ENCODE measurements at regions not wholly inside any gene's neighbourhood (a gene's known extent, or its start where the extent isn't known, plus 50 kb on each side); places are given as distances from the start of the nearest gene placed in this dataset.

DNA sequence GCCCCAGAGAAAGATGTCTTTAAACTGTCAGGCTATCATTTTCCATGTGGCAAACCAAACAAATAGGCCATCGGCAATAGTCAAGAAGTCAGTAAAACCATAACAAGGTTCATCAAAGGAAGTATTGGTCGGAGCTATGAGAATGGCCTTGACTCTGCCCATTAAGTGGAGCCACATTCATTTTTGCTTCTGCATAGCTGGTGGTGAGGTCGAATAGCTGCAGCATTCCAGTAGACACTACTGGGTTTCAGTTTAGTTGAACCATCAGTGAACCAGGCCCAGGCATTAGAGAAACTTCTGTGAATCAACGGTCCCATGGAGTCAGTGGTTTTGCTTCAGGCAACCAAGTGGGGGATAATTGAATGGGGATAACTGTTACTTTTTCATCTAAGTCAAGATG is 92.0 kb upstream of the MED14 start:
- Histone ChIP-seq H3K9me3 (no peaks in the 10 kb centered on the region), H3K4me1 (no peaks in the 10 kb centered on the region), H3K27ac (no peak overlapping the region), H3K36me3 (no peaks in the 10 kb centered on the region), H3K4me3 (no peak overlapping the region), H3K27me3 (no peaks in the 10 kb centered on the region)
- no peak for DNase-seq (ENCODE audit: extremely low spot score in 2 of 2)
- no peak for TF ChIP-seq POLR2AphosphoS5 (IDR thresholded peaks at IDR 0.05; ENCODE audit: insufficient read depth in 1 of 2, low read depth in 1 of 2)
- TF ChIP-seq CTCF (IDR thresholded peaks at IDR 0.05), result no peak
- no peak for TF ChIP-seq POLR2A (IDR thresholded peaks at IDR 0.05)
- intact Hi-C loops (cut with DNase I), result no loop called here

DNA sequence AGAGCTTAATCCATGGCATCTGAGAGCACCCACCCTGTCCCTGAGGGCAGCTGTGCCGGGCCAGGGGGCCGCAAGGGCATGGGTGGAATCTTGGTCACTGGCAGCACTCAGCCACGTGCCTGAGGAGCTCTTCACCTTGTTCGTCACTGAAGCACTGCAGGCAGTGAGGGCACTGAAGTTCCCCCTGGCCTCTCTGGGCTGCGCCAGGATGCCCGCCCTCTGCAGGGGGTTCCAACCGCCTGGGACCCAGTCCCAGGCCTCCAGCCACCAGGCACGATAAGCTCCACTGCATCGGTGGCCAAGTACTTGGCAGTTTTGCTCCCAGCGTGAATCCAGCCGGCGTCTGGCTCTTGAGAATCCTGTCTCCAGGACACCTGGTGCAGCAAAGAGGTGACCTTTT is 96.4 kb upstream of the MED14 start:
- Histone ChIP-seq H3K4me3 (no peak overlapping the region), H3K9me3 (no peaks in the 10 kb centered on the region), H3K4me1 (no peaks in the 10 kb centered on the region), H3K36me3 (no peaks in the 10 kb centered on the region), H3K27me3 (no peaks in the 10 kb centered on the region), H3K27ac (no peak overlapping the region)
- intact Hi-C loops (cut with DNase I), result no loop called here
- TF ChIP-seq CTCF (IDR thresholded peaks at IDR 0.05) (no peak), POLR2A (IDR thresholded peaks at IDR 0.05) (no peak), POLR2AphosphoS5 (IDR thresholded peaks at IDR 0.05; ENCODE audit: insufficient read depth in 1 of 2, low read depth in 1 of 2) (no peak)
- no peak for DNase-seq (ENCODE audit: extremely low spot score in 2 of 2)

DNA sequence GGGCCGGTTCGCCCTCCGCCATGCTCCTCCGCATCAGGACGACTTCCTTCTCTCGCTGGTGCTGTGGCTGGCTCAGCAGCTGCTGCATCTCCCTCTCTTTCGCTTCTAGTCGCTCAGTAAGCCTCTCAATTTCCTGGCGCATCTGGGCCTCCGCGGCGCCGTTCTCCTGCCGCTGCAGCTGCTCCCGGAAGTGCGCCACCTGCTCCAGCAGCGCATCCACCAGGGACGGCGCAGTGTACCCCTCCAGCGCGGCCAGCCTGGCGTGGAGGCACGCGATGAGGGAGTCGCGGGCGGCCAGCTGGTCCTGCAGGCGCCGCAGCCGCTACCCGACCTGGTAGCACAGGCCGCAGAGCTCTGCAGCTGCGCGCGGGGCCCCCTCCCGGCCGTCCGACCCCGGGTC is 97.4 kb upstream of the MED14 start:
- Histone ChIP-seq H3K27me3 (no peaks in the 10 kb centered on the region), H3K36me3 (no peaks in the 10 kb centered on the region), H3K4me1 (no peaks in the 10 kb centered on the region), H3K4me3 (no peak overlapping the region), H3K9me3 (no peaks in the 10 kb centered on the region), H3K27ac (no peak overlapping the region)
- intact Hi-C loops (cut with DNase I), result no loop called here
- TF ChIP-seq CTCF (IDR thresholded peaks at IDR 0.05) (no peak), POLR2AphosphoS5 (IDR thresholded peaks at IDR 0.05; ENCODE audit: insufficient read depth in 1 of 2, low read depth in 1 of 2) (no peak), POLR2A (IDR thresholded peaks at IDR 0.05) (no peak)
- no peak for DNase-seq (ENCODE audit: extremely low spot score in 2 of 2)

DNA sequence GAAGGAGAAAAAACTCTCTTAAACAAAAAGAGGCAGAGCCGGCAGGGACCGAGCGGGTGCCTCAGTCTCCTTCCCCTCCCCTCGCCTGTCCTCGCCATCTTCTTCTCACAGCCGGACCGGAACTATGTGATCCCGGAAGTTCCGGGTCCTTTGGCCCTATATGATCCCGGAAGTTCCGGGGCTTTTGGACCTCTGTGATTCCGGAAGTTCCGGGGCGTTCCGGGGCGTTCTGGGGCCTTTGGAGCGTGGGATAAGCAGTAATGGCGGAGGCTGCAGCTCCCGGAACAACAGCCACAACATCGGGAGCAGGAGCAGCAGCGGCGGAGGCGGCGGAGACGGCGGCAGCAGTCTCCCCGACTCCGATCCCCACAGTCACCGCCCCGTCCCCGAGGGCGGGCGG is 98.9 kb upstream of the MED14 start:
- Histone ChIP-seq H3K4me1 (no peaks in the 10 kb centered on the region), H3K9me3 (no peaks in the 10 kb centered on the region), H3K36me3 (no peaks in the 10 kb centered on the region), H3K27ac (no peak overlapping the region), H3K4me3 (no peak overlapping the region), H3K27me3 (no peaks in the 10 kb centered on the region)
- no peak for DNase-seq (ENCODE audit: extremely low spot score in 2 of 2)
- TF ChIP-seq POLR2A (IDR thresholded peaks at IDR 0.05) (no peak), CTCF (IDR thresholded peaks at IDR 0.05) (no peak), POLR2AphosphoS5 (IDR thresholded peaks at IDR 0.05; ENCODE audit: insufficient read depth in 1 of 2, low read depth in 1 of 2) (no peak)
- intact Hi-C loops (cut with DNase I), result no loop called here

GRCh38 chrX:40835526-40835925 is 100.2 kb upstream of the MED14 start:
- no peak for DNase-seq (ENCODE audit: extremely low spot score in 2 of 2)
- Histone ChIP-seq H3K4me3 (no peak overlapping the region), H3K36me3 (no peaks in the 10 kb centered on the region), H3K4me1 (no peaks in the 10 kb centered on the region), H3K27ac (no peak overlapping the region), H3K9me3 (no peaks in the 10 kb centered on the region), H3K27me3 (no peaks in the 10 kb centered on the region)
- TF ChIP-seq POLR2A (IDR thresholded peaks at IDR 0.05), result no peak
- TF ChIP-seq POLR2AphosphoS5 (IDR thresholded peaks at IDR 0.05; ENCODE audit: insufficient read depth in 1 of 2, low read depth in 1 of 2), result no peak
- no peak for TF ChIP-seq CTCF (IDR thresholded peaks at IDR 0.05)
- intact Hi-C loops (cut with DNase I), result no loop called here
